Ovary (tissue), 7 donors: ENCODE measurements at regions not wholly inside any gene's neighbourhood (a gene's known extent, or its start where the extent isn't known, plus 50 kb on each side); places are given as distances from the start of the nearest gene placed in this dataset.

Experiments
- DNase-seq, 5 donors: peaks; one replicate each; pipeline ENCODE4 v3.0.0-alpha.2; 2019 to 2020
- H3K27ac ChIP-seq, 2 donors: fragments of 200-600 bp; one replicate each; pipeline versions ENCODE4 v1.5.1 to v1.8.0; 2019 to 2022
- H3K27me3 ChIP-seq: fragments of 200-600 bp; one replicate; pipeline ENCODE4 v1.8.0; 2022
- H3K36me3 ChIP-seq: fragments of 200-600 bp; sonication (generic); one replicate; pipeline ENCODE4 v1.5.1; 2019
- H3K4me1 ChIP-seq: one replicate; pipeline ENCODE4 v1.8.1; 2013; ENCODE audit warnings: mild to moderate bottlenecking, moderate library complexity; ENCODE audit not compliant: insufficient read depth
- H3K4me3 ChIP-seq: fragments of 200-600 bp; sonication (generic); one replicate; pipeline ENCODE4 v1.5.1; 2017
- H3K9me3 ChIP-seq, 2 donors: fragments of 200-600 bp in 1 of 2; sonication (generic) in 1 of 2; one replicate each; pipeline versions ENCODE4 v1.5.1 to v1.8.1; 2013 to 2019; ENCODE audit warnings: mild to moderate bottlenecking in 1 of 2, moderate library complexity in 1 of 2
- CTCF ChIP-seq, 3 donors: fragments of 450-650 bp in 2 of 3; fragments of 200-600 bp in 1 of 3; IDR thresholded peaks; one replicate each; pipeline versions ENCODE4 v1.5.1 to v1.8.0; 2016 to 2022; ENCODE audit warnings: antibody characterized with exemption in 3 of 3, mild to moderate bottlenecking in 1 of 3
- EP300 ChIP-seq: sonication (generic); formaldehyde crosslinking; IDR thresholded peaks from one replicate; pipeline ENCODE4 v1.6.1; 2017; ENCODE audit warnings: antibody characterized with exemption
- POLR2A ChIP-seq: fragments of 450-650 bp; IDR thresholded peaks from one replicate; pipeline ENCODE4 v1.6.1; 2017; ENCODE audit warnings: antibody characterized with exemption, mild to moderate bottlenecking, moderate library complexity
- WGBS, 3 donors: extraction: QIAGEN DNeasy Blood & Tissue Kit in 1 of 3; methylation state at CpG; one replicate each; pipeline versions ENCODE4 v1.1.5 to v1.1.7; 2013 to 2017; 5-methylcytosine and 5-hydroxymethylcytosine counted together
- intact Hi-C, 4 donors: fragments of 100-400 bp; cut with DNase I; formaldehyde crosslinking; loops; one replicate each; pipeline versions ENCODE4 v1.11.0 to v1.15.1; 2022 to 2023
- donor health status: DM: no; HTN: no; CAD: no; lungs with moderate emphysema.
- donor health status: DM: no; HTN: no; CAD: no.
- donor health status: Bipolar disorder and iron deficiency.
- donor health status: DM: no; HTN: no; CAD: no.
- donor health status: DM: yes; HTN: yes; CAD: no.

GRCh38 chr12:91913124-91913523 lies 232.5 kb downstream of the BTG1 start:
- TF ChIP-seq EP300: no peak
- TF ChIP-seq CTCF (IDR thresholded peaks at IDR 0.05): no peak
- no peak for TF ChIP-seq POLR2A
- H3K36me3 ChIP-seq: no peaks in the 10 kb centered on the region
- H3K4me3 ChIP-seq: no peak overlapping the region
- no peaks in the 10 kb centered on the region for H3K27me3 ChIP-seq
- H3K9me3 ChIP-seq: no peaks in the 10 kb centered on the region
- H3K4me1 ChIP-seq: no peaks in the 10 kb centered on the region
- intact Hi-C loops: no loop called here
- DNase-seq: no peak
- H3K27ac ChIP-seq: no peak overlapping the region

GRCh38 chr12:91912178-91912577 lies 233.5 kb downstream of the BTG1 start:
- DNase-seq: no peak
- intact Hi-C loops: no loop called here
- H3K36me3 ChIP-seq: no peaks in the 10 kb centered on the region
- TF ChIP-seq EP300: no peak
- TF ChIP-seq POLR2A: no peak
- no peak for TF ChIP-seq CTCF (IDR thresholded peaks at IDR 0.05)
- H3K4me3 ChIP-seq: no peak overlapping the region
- no peak overlapping the region for H3K27ac ChIP-seq
- H3K4me1 ChIP-seq: no peaks in the 10 kb centered on the region
- 97 to 100% (median 100%) methylated on average over 1 of the region's 1 CpG for WGBS, 3 donors
- H3K9me3 ChIP-seq: no peaks in the 10 kb centered on the region
- no peaks in the 10 kb centered on the region for H3K27me3 ChIP-seq

GRCh38 chr12:91910871-91911388 lies 234.7 kb downstream of the BTG1 start:
- no peaks in the 10 kb centered on the region for H3K9me3 ChIP-seq
- intact Hi-C loops: no loop called here
- H3K4me1 ChIP-seq: no peaks in the 10 kb centered on the region
- 67 to 72% (median 70%) methylated on average over 1 of the region's 1 CpG for WGBS, 3 donors
- no peaks in the 10 kb centered on the region for H3K27me3 ChIP-seq
- no peak overlapping the region for H3K27ac ChIP-seq
- no peak for DNase-seq
- no peak for TF ChIP-seq CTCF (IDR thresholded peaks at IDR 0.05)
- TF ChIP-seq EP300: no peak
- TF ChIP-seq POLR2A: no peak
- no peaks in the 10 kb centered on the region for H3K36me3 ChIP-seq
- no peak overlapping the region for H3K4me3 ChIP-seq

GRCh38 chr12:91902860-91903683 lies 242.6 kb downstream of the BTG1 start:
- Histone ChIP-seq H3K27ac (no peak overlapping the region), H3K4me3 (no peak overlapping the region), H3K36me3 (no peaks in the 10 kb centered on the region), H3K9me3 (no peaks in the 10 kb centered on the region), H3K4me1 (no peaks in the 10 kb centered on the region), H3K27me3 (no peaks in the 10 kb centered on the region)
- TF ChIP-seq POLR2A: no peak
- TF ChIP-seq CTCF (IDR thresholded peaks at IDR 0.05): no peak
- TF ChIP-seq EP300: no peak
- intact Hi-C loops: no loop called here
- no peak for DNase-seq
